Upper lobe of left lung (tissue), 4 donors: ENCODE measurements at regions not wholly inside any gene's neighbourhood (a gene's known extent, or its start where the extent isn't known, plus 50 kb on each side); places are given as distances from the start of the nearest gene placed in this dataset.

Source experiments
- POLR2A ChIP-seq, 4 donors: fragments of 450-650 bp; IDR thresholded peaks; one replicate each; pipeline ENCODE4 v1.5.1; 2016 to 2017; ENCODE audit warnings: antibody characterized with exemption in 4 of 4, mild to moderate bottlenecking in 2 of 4
- TF ChIP-seq, protein P1 (sequence below), 6 experiments: fragments of 450-650 bp in 4 of 6; fragments of 200-600 bp in 2 of 6; sonication (generic) in 2 of 6; IDR thresholded peaks; one replicate each; pipeline ENCODE4 v1.5.1; 2016 to 2019; ENCODE audit warnings: antibody characterized with exemption in 6 of 6

DNA sequence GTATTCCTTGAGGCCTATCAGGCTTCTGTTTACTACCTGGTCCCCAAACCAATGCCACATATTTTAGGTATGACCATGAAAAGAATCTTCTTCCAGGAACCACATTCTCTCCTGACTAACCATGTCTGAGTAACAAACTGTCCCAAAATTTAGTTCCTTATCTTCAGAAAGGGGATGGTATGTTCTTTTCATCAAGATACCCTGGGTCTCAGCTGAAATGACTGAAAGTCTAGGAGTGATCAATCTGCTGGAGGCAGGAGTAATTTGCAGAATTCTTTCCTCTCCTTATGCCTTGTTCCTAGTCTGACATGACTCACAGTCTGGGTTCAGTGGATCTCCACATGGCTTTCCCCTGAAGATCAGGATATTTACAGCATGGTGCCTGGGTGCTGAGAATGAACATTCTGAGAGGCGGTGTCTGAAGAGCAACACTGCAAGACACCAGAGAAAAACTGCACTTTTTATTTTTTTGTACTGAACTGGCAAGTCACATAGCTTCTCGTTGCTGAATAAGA, 665.5 kb downstream of the TLL1 start:
- TF ChIP-seq POLR2A (IDR thresholded peaks at IDR 0.05) = no peak
- TF ChIP-seq, protein P1, sequence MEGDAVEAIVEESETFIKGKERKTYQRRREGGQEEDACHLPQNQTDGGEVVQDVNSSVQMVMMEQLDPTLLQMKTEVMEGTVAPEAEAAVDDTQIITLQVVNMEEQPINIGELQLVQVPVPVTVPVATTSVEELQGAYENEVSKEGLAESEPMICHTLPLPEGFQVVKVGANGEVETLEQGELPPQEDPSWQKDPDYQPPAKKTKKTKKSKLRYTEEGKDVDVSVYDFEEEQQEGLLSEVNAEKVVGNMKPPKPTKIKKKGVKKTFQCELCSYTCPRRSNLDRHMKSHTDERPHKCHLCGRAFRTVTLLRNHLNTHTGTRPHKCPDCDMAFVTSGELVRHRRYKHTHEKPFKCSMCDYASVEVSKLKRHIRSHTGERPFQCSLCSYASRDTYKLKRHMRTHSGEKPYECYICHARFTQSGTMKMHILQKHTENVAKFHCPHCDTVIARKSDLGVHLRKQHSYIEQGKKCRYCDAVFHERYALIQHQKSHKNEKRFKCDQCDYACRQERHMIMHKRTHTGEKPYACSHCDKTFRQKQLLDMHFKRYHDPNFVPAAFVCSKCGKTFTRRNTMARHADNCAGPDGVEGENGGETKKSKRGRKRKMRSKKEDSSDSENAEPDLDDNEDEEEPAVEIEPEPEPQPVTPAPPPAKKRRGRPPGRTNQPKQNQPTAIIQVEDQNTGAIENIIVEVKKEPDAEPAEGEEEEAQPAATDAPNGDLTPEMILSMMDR (IDR thresholded peaks at IDR 0.05) = no peak
